GM12891 (cell line): ENCODE measurements at regions not wholly inside any gene's neighbourhood (a gene's known extent, or its start where the extent isn't known, plus 50 kb on each side); places are given as distances from the start of the nearest gene placed in this dataset.

Experiments used
- DNase-seq: peaks from one replicate; pipeline ENCODE4 v3.0.0; 2011; ENCODE audit warnings: low spot score; ENCODE audit not compliant: insufficient read length
- FAIRE-seq: peaks from 2 replicates; lab custom pipeline; 2011; peaks lifted over from hg19 to GRCh38; lab: Jason Lieb, UNC
- PAX5 ChIP-seq: IDR thresholded peaks from 2 replicates; pipeline ENCODE4 v1.6.1; 2011; ENCODE audit warnings: low read length, moderate library complexity, mild to moderate bottlenecking; ENCODE audit not compliant: insufficient read depth, severe bottlenecking
- POLR2A ChIP-seq: IDR thresholded peaks from 2 replicates; pipeline ENCODE4 v1.6.1; 2011; ENCODE audit warnings: low read depth, low read length, control low read depth
- POLR2AphosphoS5 ChIP-seq: IDR thresholded peaks from 2 replicates; pipeline ENCODE4 v1.6.1; 2011; ENCODE audit warnings: low read depth, low read length, control low read depth
- POU2F2 ChIP-seq: IDR thresholded peaks from 2 replicates; pipeline ENCODE4 v1.6.1; 2011; ENCODE audit warnings: low read depth, mild to moderate bottlenecking, control low read depth, low read length, moderate library complexity
- SPI1 ChIP-seq: IDR thresholded peaks from 2 replicates; pipeline ENCODE4 v1.6.1; 2011; ENCODE audit warnings: low read depth, low read length, control low read depth
- TAF1 ChIP-seq: IDR thresholded peaks from 2 replicates; pipeline ENCODE4 v1.6.1; 2011; ENCODE audit warnings: low read depth, low read length, control low read depth

GRCh38 chr16:79370736-79371135, 229.8 kb downstream of the MAF start:
- DNase-seq (no peak), FAIRE-seq (no peak)
- no peak for TF ChIP-seq PAX5
- no peak for TF ChIP-seq POLR2AphosphoS5
- no peak for TF ChIP-seq POU2F2
- TF ChIP-seq SPI1: no peak
- TF ChIP-seq TAF1: no peak
- TF ChIP-seq POLR2A: no peak

GRCh38 chr16:79369796-79370195, 230.7 kb downstream of the MAF start:
- DNase-seq (no peak), FAIRE-seq (no peak)
- no peak for TF ChIP-seq POLR2A
- no peak for TF ChIP-seq SPI1
- TF ChIP-seq POU2F2: no peak
- no peak for TF ChIP-seq PAX5
- TF ChIP-seq TAF1: no peak
- TF ChIP-seq POLR2AphosphoS5: no peak

DNA sequence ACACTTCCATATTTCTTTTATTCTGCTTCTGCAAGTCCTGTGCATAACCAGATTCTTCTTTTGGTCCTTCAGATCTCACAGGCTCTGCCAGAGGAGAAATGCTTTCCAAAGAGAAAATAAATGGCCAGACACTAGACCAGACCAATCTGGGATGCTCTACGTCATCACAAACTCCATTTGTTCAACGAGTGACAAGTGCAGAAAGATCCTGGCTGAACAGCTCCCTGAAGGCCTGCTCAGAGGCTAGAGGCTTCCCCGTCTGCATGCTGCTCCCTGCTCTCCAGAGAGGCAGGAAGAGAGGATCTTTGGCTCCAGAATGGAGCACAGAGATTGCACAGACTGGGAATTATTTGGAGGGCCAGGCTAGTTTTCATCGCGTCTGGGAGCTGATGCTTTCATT, 232.7 kb downstream of the MAF start:
- DNase-seq: no peak
- TF ChIP-seq POU2F2: no peak
- no peak for TF ChIP-seq PAX5
- no peak for TF ChIP-seq POLR2AphosphoS5
- TF ChIP-seq TAF1: no peak
- TF ChIP-seq POLR2A: no peak
- no peak for TF ChIP-seq SPI1

GRCh38 chr16:79366635-79367034, 233.9 kb downstream of the MAF start:
- DNase-seq (no peak), FAIRE-seq (no peak)
- no peak for TF ChIP-seq SPI1
- TF ChIP-seq TAF1: no peak
- TF ChIP-seq POLR2A: no peak
- no peak for TF ChIP-seq POU2F2
- TF ChIP-seq POLR2AphosphoS5: no peak
- TF ChIP-seq PAX5: no peak

More for the DNA sequence above, 232.7 kb downstream of the MAF start:
- no peak for FAIRE-seq

DNA sequence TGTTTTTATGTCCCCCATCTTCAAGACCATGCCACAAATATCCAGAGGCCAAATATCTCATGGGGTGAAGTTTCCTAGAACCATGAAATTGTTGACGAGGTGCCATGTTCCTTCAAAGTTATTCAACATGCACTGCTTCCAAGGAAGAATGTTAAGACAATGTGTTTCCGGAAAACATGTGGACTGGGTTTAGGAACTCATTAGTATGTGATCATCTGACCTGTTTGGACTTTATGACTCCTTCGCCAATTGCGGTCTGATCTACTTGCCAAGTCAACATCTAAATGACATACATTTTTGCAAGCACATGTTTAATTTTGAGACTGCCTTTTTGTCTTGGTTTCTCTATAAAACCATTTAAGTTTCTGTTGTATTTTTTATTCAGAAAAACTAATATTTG, 234.8 kb downstream of the MAF start:
- FAIRE-seq (no peak), DNase-seq (no peak)
- TF ChIP-seq POU2F2 (no peak), TAF1 (no peak), PAX5 (no peak), POLR2AphosphoS5 (no peak), POLR2A (no peak), SPI1 (no peak)

DNA sequence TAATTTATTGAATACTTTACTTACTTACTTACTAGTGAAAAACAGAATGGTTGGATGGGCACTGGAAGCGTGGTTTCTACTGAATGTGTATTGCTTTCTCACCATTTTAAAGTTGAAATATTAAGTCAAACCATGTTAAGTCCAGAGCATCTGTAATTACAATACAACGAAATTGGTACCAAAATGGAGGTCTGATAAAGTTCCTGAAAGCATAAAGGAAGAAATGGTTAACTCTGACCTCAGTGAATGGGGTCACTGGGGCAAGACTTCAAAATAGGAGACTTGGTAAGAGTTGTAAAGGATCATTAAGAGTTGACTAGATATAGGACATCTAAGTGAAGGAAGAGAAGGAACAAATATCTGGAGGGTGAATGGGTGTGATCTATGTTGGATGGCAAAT, 237.1 kb downstream of the MAF start:
- FAIRE-seq: no peak
- DNase-seq: no peak
- TF ChIP-seq POLR2AphosphoS5 (no peak), PAX5 (no peak), POU2F2 (no peak), TAF1 (no peak), POLR2A (no peak), SPI1 (no peak)

GRCh38 chr16:79363035-79363434, 237.5 kb downstream of the MAF start:
- DNase-seq: no peak
- no peak for FAIRE-seq
- TF ChIP-seq PAX5 (no peak), SPI1 (no peak), POLR2A (no peak), POLR2AphosphoS5 (no peak), TAF1 (no peak), POU2F2 (no peak)

DNA sequence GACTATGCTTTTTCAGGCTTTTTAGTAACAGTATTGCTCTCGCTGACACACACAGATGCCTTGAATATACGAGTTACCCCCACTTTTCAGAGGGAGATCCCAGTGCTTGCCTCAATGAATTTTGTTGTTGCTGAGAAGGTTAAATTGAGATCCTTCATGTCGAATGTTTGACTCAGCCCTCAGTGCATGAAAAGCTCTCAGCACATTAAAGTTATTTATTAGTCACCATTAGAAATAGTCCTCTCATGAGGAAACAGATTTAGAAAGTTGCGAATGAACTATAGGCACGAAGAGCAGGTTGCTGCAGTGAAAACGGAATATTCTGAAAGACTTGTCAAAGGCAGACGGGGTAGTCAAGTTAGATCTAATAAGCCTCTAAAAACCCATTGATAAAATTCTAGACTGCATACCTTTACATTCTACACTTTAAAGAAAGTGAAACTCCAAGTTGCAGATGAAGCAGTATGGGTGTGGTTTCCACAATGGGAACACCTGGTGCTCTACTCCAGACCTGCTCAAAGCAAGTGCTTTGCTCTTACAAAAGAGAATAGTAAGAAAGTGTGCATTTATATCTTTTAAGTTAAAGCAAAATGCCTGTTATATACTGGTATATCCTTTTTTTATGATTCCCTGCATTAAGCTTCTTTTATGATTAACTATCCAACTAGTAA, 238.1 kb downstream of the MAF start:
- FAIRE-seq (no peak), DNase-seq (no peak)
- no peak for TF ChIP-seq POLR2AphosphoS5
- no peak for TF ChIP-seq TAF1
- no peak for TF ChIP-seq POLR2A
- no peak for TF ChIP-seq PAX5
- no peak for TF ChIP-seq POU2F2
- TF ChIP-seq SPI1: no peak

GRCh38 chr16:79361132-79361751, 239.3 kb downstream of the MAF start:
- DNase-seq (no peak), FAIRE-seq (no peak)
- TF ChIP-seq PAX5: no peak
- no peak for TF ChIP-seq TAF1
- TF ChIP-seq SPI1: no peak
- no peak for TF ChIP-seq POLR2AphosphoS5
- TF ChIP-seq POLR2A: no peak
- TF ChIP-seq POU2F2: no peak
